ENCODE measurements at regions not wholly inside any gene's neighbourhood (a gene's known extent, or its start where the extent isn't known, plus 50 kb on each side); places are given as distances from the start of the nearest gene placed in this dataset.
"Not testable (repeated sequence)": the region's sequence is repeated elsewhere in the genome, so short reads cannot be mapped to it uniquely, and the experiment has no call there.

GRCh38 chr9:30630459-30630858 lies 1754.0 kb upstream of the ACO1 start:
- no peak overlapping the region for H3K4me3 ChIP-seq
- TF ChIP-seq CTCF (IDR thresholded peaks at IDR 0.05) (no peak), POLR2A (IDR thresholded peaks at IDR 0.05) (no peak), EP300 (IDR thresholded peaks at IDR 0.05) (no peak)

GRCh38 chr9:30646639-30647038 lies 1737.8 kb upstream of the ACO1 start:
- H3K27ac ChIP-seq; H3K27me3 ChIP-seq; H3K36me3 ChIP-seq; DNase-seq; H3K4me1 ChIP-seq (ENCODE audit: insufficient read depth); H3K9me3 ChIP-seq; H3K4me3 ChIP-seq; intact Hi-C loops (cut with DNase I): not testable (repeated sequence)
- 88 to 90% (median 89%) methylated on average over 6 of the region's 6 CpGs for WGBS, 3 donors

More at GRCh38 chr9:30630459-30630858, 1754.0 kb upstream of the ACO1 start:
- intact Hi-C loops (cut with DNase I) = no loop called here
- Histone ChIP-seq H3K27me3 (no peaks in the 10 kb centered on the region), H3K4me1 (ENCODE audit: insufficient read depth) (no peaks in the 10 kb centered on the region), H3K27ac (no peak overlapping the region), H3K9me3 (no peaks in the 10 kb centered on the region), H3K36me3 (no peaks in the 10 kb centered on the region)
- DNase-seq = no peak

GRCh38 chr9:30661925-30662324 lies 1722.5 kb upstream of the ACO1 start:
- intact Hi-C loops (cut with DNase I) = no loop called here
- WGBS, 3 donors = 79 to 86% (median 81%) methylated on average over 5 of the region's 5 CpGs
- no peak for DNase-seq

GRCh38 chr9:30670805-30671562 lies 1713.5 kb upstream of the ACO1 start:
- no peaks in the 10 kb centered on the region for H3K9me3 ChIP-seq
- no peak for DNase-seq
- 93 to 94% (median 93%) methylated on average over 13 of the region's 13 CpGs for WGBS, 3 donors

More at GRCh38 chr9:30661925-30662324, 1722.5 kb upstream of the ACO1 start:
- Histone ChIP-seq H3K4me3 (no peak overlapping the region), H3K4me1 (ENCODE audit: insufficient read depth) (no peaks in the 10 kb centered on the region), H3K36me3 (no peaks in the 10 kb centered on the region), H3K9me3 (no peaks in the 10 kb centered on the region), H3K27me3 (no peaks in the 10 kb centered on the region), H3K27ac (no peak overlapping the region)
- TF ChIP-seq EP300 (IDR thresholded peaks at IDR 0.05) = no peak
- no peak for TF ChIP-seq POLR2A (IDR thresholded peaks at IDR 0.05)
- TF ChIP-seq CTCF (IDR thresholded peaks at IDR 0.05) = no peak

More at GRCh38 chr9:30670805-30671562, 1713.5 kb upstream of the ACO1 start:
- H3K4me1 ChIP-seq (ENCODE audit: insufficient read depth) = no peaks in the 10 kb centered on the region
- TF ChIP-seq EP300 (IDR thresholded peaks at IDR 0.05) = no peak
- no peak for TF ChIP-seq CTCF (IDR thresholded peaks at IDR 0.05)
- no peak for TF ChIP-seq POLR2A (IDR thresholded peaks at IDR 0.05)
- no peak overlapping the region for H3K4me3 ChIP-seq
- no peaks in the 10 kb centered on the region for H3K27me3 ChIP-seq
- H3K36me3 ChIP-seq = no peaks in the 10 kb centered on the region
- H3K27ac ChIP-seq = no peak overlapping the region
- intact Hi-C loops (cut with DNase I) = no loop called here

Measured in ovary (tissue), 7 donors.